GM13976 (cell line): ENCODE measurements at regions not wholly inside any gene's neighbourhood (a gene's known extent, or its start where the extent isn't known, plus 50 kb on each side); places are given as distances from the start of the nearest gene placed in this dataset.

Experiments
- DNase-seq: peaks from one replicate; pipeline ENCODE4 v3.0.0; 2012; ENCODE audit warnings: low spot score
- CTCF ChIP-seq: IDR thresholded peaks from 2 replicates; pipeline ENCODE4 v1.5.1; 2012; ENCODE audit warnings: borderline replicate concordance, mild to moderate bottlenecking; ENCODE audit not compliant: insufficient read depth; ENCODE audit errors: extremely low read depth, missing control alignments, control extremely low read depth
- in situ Hi-C: fragments of 300-500 bp; cut with MboI; formaldehyde crosslinking; loops from one replicate; pipeline ENCODE4 v1.12.0; 2022; ENCODE audit warnings: low sequenced_read_pairs, mixed read lengths, inconsistent platforms; ENCODE audit not compliant: unreplicated experiment

- in situ Hi-C loops = no loop called here
- DNase-seq = no peak
- TF ChIP-seq CTCF = no peak
These were observed 71.1 kb upstream of the ABLIM1 start for GRCh38 chr10:114729103-114729659.

- in situ Hi-C loops = no loop called here
- no peak for TF ChIP-seq CTCF
- DNase-seq = no peak
These were observed 72.2 kb upstream of the ABLIM1 start for GRCh38 chr10:114730291-114730690.

- in situ Hi-C loops = no loop called here
- DNase-seq = no peak
- no peak for TF ChIP-seq CTCF
These were observed 74.9 kb upstream of the ABLIM1 start for GRCh38 chr10:114732931-114733330.

GRCh38 chr10:114735946-114736345 is 77.9 kb upstream of the ABLIM1 start:
- in situ Hi-C loops = no loop called here
- no peak for TF ChIP-seq CTCF
- DNase-seq = no peak

- TF ChIP-seq CTCF = no peak
- in situ Hi-C loops = no loop called here
- DNase-seq = no peak
These were observed 77.9 kb upstream of the FHIP2A start for GRCh38 chr10:114743521-114744231.

GRCh38 chr10:114746531-114746930 is 75.0 kb upstream of the FHIP2A start:
- in situ Hi-C loops = no loop called here
- no peak for DNase-seq
- TF ChIP-seq CTCF = no peak
